Esophagus muscularis mucosa (tissue), 3 donors: ENCODE measurements at regions not wholly inside any gene's neighbourhood (a gene's known extent, or its start where the extent isn't known, plus 50 kb on each side); places are given as distances from the start of the nearest gene placed in this dataset.

Experiments used
- CTCF ChIP-seq, 3 experiments: fragments of 200-600 bp in 2 of 3; fragments of 450-650 bp in 1 of 3; sonication (generic) in 2 of 3; IDR thresholded peaks; one replicate each; pipeline ENCODE4 v1.5.1; 2017 to 2019; ENCODE audit warnings: antibody characterized with exemption in 3 of 3, mild to moderate bottlenecking in 2 of 3, moderate library complexity in 1 of 3
- POLR2A ChIP-seq: fragments of 450-650 bp; IDR thresholded peaks from one replicate; pipeline ENCODE4 v1.6.1; 2017; ENCODE audit warnings: antibody characterized with exemption, moderate library complexity, mild to moderate bottlenecking, low read depth

GRCh38 chr9:78601957-78602565 is 305.1 kb downstream of the PSAT1 start:
- TF ChIP-seq POLR2A (no peak), CTCF (IDR thresholded peaks at IDR 0.05) (peak in 2 of 3 experiments; percentile 44 to 71)
